ENCODE measurements at regions not wholly inside any gene's neighbourhood (a gene's known extent, or its start where the extent isn't known, plus 50 kb on each side); places are given as distances from the start of the nearest gene placed in this dataset.

- no peak overlapping the region for H2AFZ ChIP-seq (ENCODE audit: low read length)
- peaks cover 0 to 3% of the 10 kb centered on the region in 2 experiments; a peak in 1 of 5 replicates for H3K9me3 Mint-ChIP-seq
Observed at GRCh38 chr12:98341732-98342131, 173.7 kb upstream of the TMPO start.

More at GRCh38 chr12:98341732-98342131, 173.7 kb upstream of the TMPO start:
- peaks cover 22 to 38% of the 10 kb centered on the region in 2 experiments for H3K4me1 Mint-ChIP-seq
- Histone ChIP-seq H3K4me1 (ENCODE audit: insufficient read depth, low read length) (no peaks in the 10 kb centered on the region), H3K18ac (ENCODE audit: insufficient read length, low read depth, low read length) (no peak overlapping the region), H3K23ac (ENCODE audit: insufficient read length, low read depth, low read length) (no peak overlapping the region), H2BK20ac (ENCODE audit: low read depth, low read length, poor library complexity, severe bottlenecking) (no peak overlapping the region), H2BK15ac (ENCODE audit: low read depth, low read length) (no peak overlapping the region), H3K79me2 (ENCODE audit: insufficient read depth, low read length) (no peaks in the 10 kb centered on the region), H4K5ac (ENCODE audit: insufficient read length, low read depth, low read length) (no peak overlapping the region), H3K9me3 (ENCODE audit: control insufficient read depth, low read depth, low read length) (no peaks in the 10 kb centered on the region), H2BK12ac (ENCODE audit: insufficient read length, low read depth, low read length) (no peak overlapping the region), H3K23me2 (ENCODE audit: insufficient read length, low read depth, low read length, poor library complexity, severe bottlenecking) (no peaks in the 10 kb centered on the region), H3K14ac (ENCODE audit: insufficient read depth, low read length) (no peak overlapping the region), H3K56ac (ENCODE audit: insufficient read length, low read depth, low read length) (no peak overlapping the region), H3K4ac (ENCODE audit: low read depth, low read length) (no peak overlapping the region), H4K91ac (ENCODE audit: insufficient read length, low read depth, low read length) (no peak overlapping the region), H3T11ph (ENCODE audit: low read length) (no peak overlapping the region), H3K79me1 (ENCODE audit: insufficient read depth, low read depth, low read length, poor library complexity, severe bottlenecking) (no peaks in the 10 kb centered on the region), H2BK5ac (ENCODE audit: insufficient read length, low read length) (no peak overlapping the region), H3K27me3 (ENCODE audit: insufficient read depth, low read length) (no peaks in the 10 kb centered on the region), H3K27ac (ENCODE audit: insufficient read length, low read depth, low read length) (no peak overlapping the region), H2AK5ac (ENCODE audit: insufficient read length, low read length) (no peak overlapping the region), H4K20me1 (ENCODE audit: control insufficient read depth, insufficient read depth, insufficient read length) (no peaks in the 10 kb centered on the region), H3K4me2 (ENCODE audit: insufficient read depth, insufficient read length, low read length) (no peak overlapping the region), H2BK120ac (ENCODE audit: low read depth, low read length, poor library complexity, severe bottlenecking) (no peak overlapping the region), H3K9ac (ENCODE audit: extremely low read depth, insufficient read length, low read length) (no peak overlapping the region), H4K8ac (replicated peaks; ENCODE audit: insufficient read length, low read depth, low read length) (no peak overlapping the region)
- peaks cover 0 to 3% (median 2%) of the 10 kb centered on the region in 3 experiments; a peak in 3 of 7 replicates for H3K36me3 Mint-ChIP-seq (ENCODE audit: insufficient read depth in 1 of 3, low read depth in 3 of 3)
- no peak overlapping the region for H3K27ac Mint-ChIP-seq
- no peak overlapping the region for H3K4me3 Mint-ChIP-seq
- peaks cover 4% of the 10 kb centered on the region; the same call in 1 of the 2 replicates for H3K27me3 Mint-ChIP-seq (ENCODE audit: low read depth)
- TF ChIP-seq, protein P1, sequence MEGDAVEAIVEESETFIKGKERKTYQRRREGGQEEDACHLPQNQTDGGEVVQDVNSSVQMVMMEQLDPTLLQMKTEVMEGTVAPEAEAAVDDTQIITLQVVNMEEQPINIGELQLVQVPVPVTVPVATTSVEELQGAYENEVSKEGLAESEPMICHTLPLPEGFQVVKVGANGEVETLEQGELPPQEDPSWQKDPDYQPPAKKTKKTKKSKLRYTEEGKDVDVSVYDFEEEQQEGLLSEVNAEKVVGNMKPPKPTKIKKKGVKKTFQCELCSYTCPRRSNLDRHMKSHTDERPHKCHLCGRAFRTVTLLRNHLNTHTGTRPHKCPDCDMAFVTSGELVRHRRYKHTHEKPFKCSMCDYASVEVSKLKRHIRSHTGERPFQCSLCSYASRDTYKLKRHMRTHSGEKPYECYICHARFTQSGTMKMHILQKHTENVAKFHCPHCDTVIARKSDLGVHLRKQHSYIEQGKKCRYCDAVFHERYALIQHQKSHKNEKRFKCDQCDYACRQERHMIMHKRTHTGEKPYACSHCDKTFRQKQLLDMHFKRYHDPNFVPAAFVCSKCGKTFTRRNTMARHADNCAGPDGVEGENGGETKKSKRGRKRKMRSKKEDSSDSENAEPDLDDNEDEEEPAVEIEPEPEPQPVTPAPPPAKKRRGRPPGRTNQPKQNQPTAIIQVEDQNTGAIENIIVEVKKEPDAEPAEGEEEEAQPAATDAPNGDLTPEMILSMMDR (conservative IDR thresholded peaks at IDR 0.05) = no peak
- no peak for DNase-seq
- WGBS (ENCODE audit: extremely low coverage, insufficient read length, low lambda C conversion rate) = no CpG with 5 or more reads among the region's 3 CpGs

All from H9 (cell line).